Colonic mucosa (tissue), 4 donors: ENCODE measurements at regions not wholly inside any gene's neighbourhood (a gene's known extent, or its start where the extent isn't known, plus 50 kb on each side); places are given as distances from the start of the nearest gene placed in this dataset.

Experiments
- DNase-seq: peaks from one replicate; pipeline ENCODE4 v3.0.0-alpha.2; 2020
- H3K27ac ChIP-seq: fragments of 200-600 bp; one replicate; pipeline ENCODE4 v1.8.0; 2021
- H3K27me3 ChIP-seq: fragments of 200-600 bp; one replicate; pipeline ENCODE4 v1.8.0; 2021
- H3K36me3 ChIP-seq: fragments of 200-600 bp; one replicate; pipeline ENCODE4 v1.8.0; 2021
- H3K4me1 ChIP-seq: fragments of 200-600 bp; one replicate; pipeline ENCODE4 v1.8.0; 2021; ENCODE audit warnings: mild to moderate bottlenecking
- H3K4me3 ChIP-seq: fragments of 200-600 bp; one replicate; pipeline ENCODE4 v1.8.0; 2021
- H3K9ac ChIP-seq, 2 donors: one replicate each; pipeline ENCODE4 v1.7.0; 2013; ENCODE audit warnings: control low read depth in 2 of 2, low read depth in 2 of 2, low read length in 2 of 2
- H3K9me3 ChIP-seq: fragments of 200-600 bp; one replicate; pipeline ENCODE4 v1.8.0; 2021
- CTCF ChIP-seq: fragments of 200-600 bp; IDR thresholded peaks from one replicate; pipeline ENCODE4 v1.8.0; 2022; ENCODE audit warnings: antibody characterized with exemption, mild to moderate bottlenecking
- intact Hi-C: fragments of 100-400 bp; cut with DNase I; formaldehyde crosslinking; loops from one replicate; pipeline ENCODE4 v1.14.1; 2022
- donor health status: healthy.
- donor health status: DM: no; HTN: no; CAD: no.
- donor health status: DM: no; HTN: no; CAD: no.

GRCh38 chr1:56335394-56335793 lies 244.0 kb downstream of the PLPP3 start:
- no peak for DNase-seq
- no peak overlapping the region for H3K27ac ChIP-seq
- no peak overlapping the region for H3K9ac ChIP-seq
- intact Hi-C loops: no loop called here
- no peaks in the 10 kb centered on the region for H3K27me3 ChIP-seq
- no peaks in the 10 kb centered on the region for H3K4me1 ChIP-seq
- no peaks in the 10 kb centered on the region for H3K9me3 ChIP-seq
- H3K36me3 ChIP-seq: no peaks in the 10 kb centered on the region
- no peak overlapping the region for H3K4me3 ChIP-seq
- no peak for TF ChIP-seq CTCF

GRCh38 chr1:56334047-56334446 lies 245.3 kb downstream of the PLPP3 start:
- H3K4me1 ChIP-seq: no peaks in the 10 kb centered on the region
- no peaks in the 10 kb centered on the region for H3K36me3 ChIP-seq
- H3K27ac ChIP-seq: no peak overlapping the region
- intact Hi-C loops: no loop called here
- no peak overlapping the region for H3K9ac ChIP-seq
- DNase-seq: no peak
- no peak for TF ChIP-seq CTCF
- no peaks in the 10 kb centered on the region for H3K27me3 ChIP-seq
- no peak overlapping the region for H3K4me3 ChIP-seq
- no peaks in the 10 kb centered on the region for H3K9me3 ChIP-seq

GRCh38 chr1:56333461-56333860 lies 245.9 kb downstream of the PLPP3 start:
- intact Hi-C loops: no loop called here
- Histone ChIP-seq H3K4me1 (no peaks in the 10 kb centered on the region), H3K9ac (no peak overlapping the region), H3K4me3 (no peak overlapping the region), H3K27ac (no peak overlapping the region), H3K9me3 (no peaks in the 10 kb centered on the region), H3K36me3 (no peaks in the 10 kb centered on the region), H3K27me3 (no peaks in the 10 kb centered on the region)
- no peak for TF ChIP-seq CTCF
- no peak for DNase-seq

GRCh38 chr1:56331892-56332567 lies 247.3 kb downstream of the PLPP3 start:
- H3K27ac ChIP-seq: no peak overlapping the region
- H3K36me3 ChIP-seq: no peaks in the 10 kb centered on the region
- H3K4me1 ChIP-seq: no peaks in the 10 kb centered on the region
- H3K9ac ChIP-seq: no peak overlapping the region
- DNase-seq: no peak
- H3K9me3 ChIP-seq: no peaks in the 10 kb centered on the region
- no peaks in the 10 kb centered on the region for H3K27me3 ChIP-seq
- H3K4me3 ChIP-seq: no peak overlapping the region
- TF ChIP-seq CTCF: no peak
- intact Hi-C loops: no loop called here

- Histone ChIP-seq H3K36me3 (no peaks in the 10 kb centered on the region), H3K4me1 (no peaks in the 10 kb centered on the region), H3K4me3 (no peak overlapping the region), H3K27me3 (no peaks in the 10 kb centered on the region), H3K9me3 (no peaks in the 10 kb centered on the region), H3K9ac (no peak overlapping the region), H3K27ac (no peak overlapping the region)
- no peak for TF ChIP-seq CTCF
- DNase-seq: no peak
- intact Hi-C loops: no loop called here
These were observed 248.0 kb downstream of the PLPP3 start for GRCh38 chr1:56331207-56331891.
